HG03575 (cell line): ENCODE measurements at regions not wholly inside any gene's neighbourhood (a gene's known extent, or its start where the extent isn't known, plus 50 kb on each side); places are given as distances from the start of the nearest gene placed in this dataset.

Source experiments
- ATAC-seq: cut with Tn5 transposase; IDR thresholded peaks from one replicate; pipeline ENCODE4 v1.9.1; 2021; ENCODE audit not compliant: unreplicated experiment, insufficient number of reproducible peaks, low FRiP score; ENCODE audit errors: extremely low read depth

DNA sequence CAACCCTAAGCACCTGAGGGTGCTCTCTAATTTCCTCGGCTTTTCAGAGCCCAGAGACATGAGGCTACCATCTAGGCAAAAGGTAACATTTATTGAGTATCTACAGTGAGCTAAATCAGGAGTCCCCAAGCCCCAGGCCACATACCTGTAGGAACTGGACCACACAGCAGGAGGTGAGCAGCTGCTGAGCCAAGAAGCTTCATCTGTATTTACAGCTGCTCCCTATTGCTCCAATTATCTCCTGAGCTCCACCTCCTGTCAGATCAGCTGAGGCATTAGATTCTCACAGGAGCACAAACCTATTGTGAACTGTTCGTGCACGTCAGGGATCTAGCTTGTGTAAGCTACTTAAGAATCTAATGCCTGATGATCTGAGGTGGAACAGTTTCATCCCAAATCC, 70.2 kb downstream of the RND3 start:
- ATAC-seq, result no peak

DNA sequence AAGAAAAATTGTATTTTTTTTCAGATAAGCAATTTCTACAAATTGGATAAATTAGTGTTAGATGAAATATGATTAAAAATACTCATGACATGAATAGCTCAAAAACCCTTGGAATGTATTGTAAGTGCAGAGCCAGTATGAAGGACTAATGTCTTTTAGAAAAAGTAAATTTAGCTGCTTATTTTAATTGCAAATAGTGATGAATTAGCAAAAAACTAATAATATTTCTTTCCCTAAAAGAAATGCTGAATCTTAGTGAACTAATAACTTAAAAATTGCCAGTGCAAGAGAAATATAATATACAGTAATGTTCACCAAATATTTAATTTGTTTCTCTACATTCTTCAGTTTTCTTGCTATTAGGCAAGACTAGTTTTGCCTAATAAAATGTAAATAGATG, 72.4 kb downstream of the RND3 start:
- ATAC-seq, result no peak

DNA sequence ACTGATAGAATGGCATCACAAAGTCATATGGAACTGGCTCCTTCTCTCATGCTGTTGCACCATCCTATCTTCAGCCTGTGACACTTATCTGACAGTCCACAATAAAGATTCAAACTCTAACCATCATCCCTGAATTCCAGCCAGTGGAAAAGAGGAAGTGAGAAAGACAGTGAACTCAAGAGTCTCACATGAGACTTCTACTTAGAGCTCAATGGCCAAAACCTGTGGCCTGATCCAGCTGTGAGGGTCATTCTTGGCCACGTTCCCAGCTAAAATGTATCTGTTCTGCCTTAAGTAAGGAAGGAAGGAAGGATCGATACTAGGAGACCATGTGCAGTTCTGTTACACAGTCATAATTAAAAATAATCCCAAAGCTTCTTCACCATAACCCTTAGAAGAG, 73.6 kb downstream of the RND3 start:
- no peak for ATAC-seq

DNA sequence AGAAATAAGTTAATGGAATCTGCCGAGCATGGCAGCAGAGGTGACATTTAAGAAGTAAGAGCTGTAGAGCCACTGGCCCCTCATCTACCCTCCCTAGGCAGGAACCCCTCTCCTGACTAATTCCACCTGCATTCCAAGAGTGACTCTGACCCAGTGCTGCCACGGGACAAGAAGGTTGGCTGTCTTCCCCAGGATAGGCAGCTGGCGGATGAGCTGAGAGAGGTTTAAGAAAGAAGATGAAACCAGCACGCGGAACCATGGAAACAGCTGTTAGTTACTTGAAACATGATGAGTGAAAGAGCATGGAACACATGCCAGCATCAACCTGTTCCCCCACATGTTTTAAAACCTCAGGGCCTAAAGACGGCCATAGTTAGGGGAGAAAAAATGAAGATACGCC, 74.1 kb downstream of the RND3 start:
- no peak for ATAC-seq

DNA sequence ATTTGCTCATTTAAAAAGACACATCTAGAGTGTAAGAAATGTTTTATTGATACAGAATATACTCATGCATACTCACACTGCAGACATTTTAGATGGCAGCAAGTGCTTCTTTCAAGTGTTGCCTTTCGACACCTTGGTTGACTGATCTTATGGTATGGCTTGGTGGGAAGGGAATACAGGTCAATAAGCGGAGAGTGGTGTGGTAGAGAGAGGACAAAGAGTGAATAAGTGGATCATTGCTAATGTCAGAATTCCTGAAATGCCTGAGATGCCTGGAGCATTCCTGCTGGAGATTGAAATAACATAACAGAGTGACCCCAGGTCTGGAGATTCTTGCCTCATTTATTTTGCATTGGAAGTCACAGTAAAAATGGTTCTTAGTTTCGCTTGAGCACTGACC, 76.7 kb downstream of the RND3 start:
- ATAC-seq, result no peak

DNA sequence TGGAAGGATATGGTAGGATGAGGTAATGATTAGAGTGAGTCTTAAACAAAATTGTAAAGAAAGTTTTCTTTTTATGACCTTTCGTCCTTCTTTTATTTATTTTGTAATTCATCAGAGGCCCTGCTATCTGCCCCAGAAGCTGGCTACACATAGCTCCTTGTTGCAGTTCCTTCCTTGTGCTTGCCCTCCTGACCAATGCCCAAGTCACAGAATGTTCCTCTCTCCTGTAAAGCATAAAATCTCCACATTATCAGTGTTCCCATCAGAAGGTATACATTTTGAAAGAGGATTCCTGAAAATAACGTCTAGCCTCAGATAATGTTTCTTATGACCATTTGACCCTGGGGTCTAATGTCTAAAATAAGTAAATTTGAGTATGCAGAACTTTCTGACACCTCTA, 78.3 kb downstream of the RND3 start:
- no peak for ATAC-seq

DNA sequence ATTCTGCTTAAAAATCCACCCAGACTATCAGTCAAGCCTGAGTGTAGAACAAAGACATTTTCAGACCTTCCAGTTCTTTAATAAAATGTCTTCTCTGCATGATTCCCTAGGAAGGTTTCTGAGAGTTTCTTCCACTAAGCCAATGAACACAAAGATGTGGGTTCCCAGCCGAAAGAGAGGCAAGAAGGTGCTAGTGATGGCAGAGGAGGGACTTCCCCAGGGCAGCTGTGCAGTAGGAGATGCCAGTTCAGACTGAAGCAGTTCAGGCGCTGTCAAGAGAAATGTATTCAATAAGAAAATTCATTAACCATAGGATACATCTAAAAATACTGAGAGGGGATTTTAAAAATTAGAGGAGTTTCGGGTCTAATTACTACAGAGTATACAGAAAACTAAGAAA, 83.3 kb downstream of the RND3 start:
- no peak for ATAC-seq

DNA sequence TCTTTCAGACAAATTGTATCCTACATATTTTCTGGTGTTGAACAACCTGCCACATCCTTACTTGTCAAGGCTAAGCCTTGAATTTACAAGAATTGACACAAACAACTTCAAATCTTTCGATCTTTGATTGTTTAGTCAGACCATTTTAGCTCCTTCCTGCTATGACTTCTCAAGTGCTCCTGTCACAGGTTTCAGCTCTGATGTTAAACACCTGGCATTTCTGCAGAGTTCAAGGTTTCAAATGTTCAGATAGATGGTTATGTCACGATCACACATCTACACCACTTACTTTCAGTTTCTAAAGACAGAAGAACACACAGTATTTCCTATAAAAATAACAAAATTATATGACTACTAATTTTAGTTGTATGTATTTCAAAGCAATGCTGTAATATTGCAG, 84.0 kb downstream of the RND3 start:
- ATAC-seq, result no peak

DNA sequence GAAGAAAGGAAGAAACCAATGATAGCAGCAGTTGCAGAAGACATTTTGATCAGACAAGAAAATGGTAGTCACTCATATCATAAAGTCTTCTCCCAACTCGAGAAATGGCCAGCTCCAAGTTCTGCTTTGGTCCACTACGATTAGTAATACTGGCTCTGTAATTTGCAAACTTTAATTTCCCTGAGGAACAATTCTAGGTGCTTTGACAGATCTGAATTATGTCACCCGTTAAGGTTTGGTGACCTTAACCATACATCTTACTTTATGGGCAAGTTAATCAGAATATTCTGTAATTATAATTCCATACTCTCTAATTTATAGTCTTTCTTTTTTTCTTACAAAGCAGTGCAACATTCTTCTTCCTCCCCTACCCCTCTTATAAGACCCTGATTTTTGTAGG, 84.5 kb downstream of the RND3 start:
- no peak for ATAC-seq

DNA sequence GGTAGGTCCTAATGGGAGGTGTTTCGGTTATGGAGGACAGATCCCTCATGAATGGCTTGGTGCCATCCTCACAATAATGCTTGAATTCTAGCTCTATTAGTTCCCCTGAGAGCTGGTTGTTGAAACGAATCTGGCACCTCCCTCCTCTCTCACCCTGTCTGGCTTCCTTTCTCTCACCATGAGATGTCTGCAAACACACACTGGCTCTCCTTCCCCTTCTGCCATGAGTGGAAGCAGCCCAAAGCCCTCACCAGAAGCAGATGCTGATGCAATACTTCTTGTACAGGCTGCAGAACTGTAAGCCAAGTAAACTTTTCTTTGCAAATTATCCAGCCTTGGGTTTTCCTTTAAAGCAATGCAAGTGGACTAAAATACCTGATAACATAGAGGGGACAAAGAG, 86.6 kb downstream of the RND3 start:
- ATAC-seq, result no peak

DNA sequence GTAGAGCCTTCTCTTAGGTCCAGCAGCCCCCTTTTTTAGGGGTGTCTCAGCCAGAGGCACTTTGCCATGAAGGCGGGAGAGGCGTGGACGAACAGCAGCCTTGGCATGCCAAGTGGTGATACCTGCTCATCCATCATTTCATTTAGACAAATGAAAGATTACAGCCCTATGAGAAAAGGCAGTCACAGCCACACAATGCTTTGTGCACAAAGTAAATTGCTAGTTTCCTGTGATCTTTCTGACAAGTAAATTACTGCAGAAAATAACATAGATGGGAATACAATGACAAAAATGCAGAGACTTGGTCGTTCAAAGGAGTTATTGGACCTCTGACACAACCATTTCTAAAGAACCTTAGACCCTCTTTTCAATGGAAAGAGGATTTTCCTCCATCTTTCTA, 94.9 kb downstream of the RND3 start:
- no peak for ATAC-seq

DNA sequence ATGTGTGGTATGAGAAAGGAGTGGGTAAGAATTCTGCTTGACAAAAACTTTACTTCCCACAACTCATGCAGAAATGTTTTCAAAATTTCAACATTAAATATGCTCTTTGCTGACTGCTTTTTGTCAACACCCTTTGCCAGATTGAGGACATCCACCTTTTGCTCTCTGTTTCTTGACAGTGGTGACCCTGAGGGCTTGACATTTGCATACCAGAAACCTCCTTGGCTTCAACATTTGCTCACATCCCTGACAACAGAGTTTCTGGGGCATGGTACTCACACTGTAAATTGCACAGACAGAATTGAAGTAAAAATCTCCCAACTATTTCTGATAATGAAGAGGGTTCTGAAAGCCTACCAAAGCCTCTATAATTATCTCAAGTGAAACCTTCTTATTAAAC, 95.7 kb downstream of the RND3 start:
- ATAC-seq, result no peak

DNA sequence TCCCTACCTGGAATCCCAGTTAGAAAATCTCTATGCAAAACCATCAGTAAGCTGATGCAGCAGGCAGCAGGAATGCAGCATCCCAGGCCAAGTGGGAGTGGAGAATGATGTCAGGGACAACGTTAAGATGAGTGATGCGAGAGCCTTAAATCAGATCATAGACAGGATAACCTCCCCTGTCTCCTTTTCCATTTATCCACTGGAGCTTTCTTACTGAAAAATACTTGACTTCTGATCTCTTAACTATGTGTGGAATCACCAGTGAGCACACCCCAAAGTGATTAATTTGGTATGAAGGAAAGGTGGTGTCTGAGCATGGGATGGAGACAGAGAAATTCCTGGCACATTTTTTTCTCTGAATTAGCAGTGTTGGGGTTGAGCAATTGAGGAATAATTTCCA, 98.0 kb downstream of the RND3 start:
- ATAC-seq, result no peak

DNA sequence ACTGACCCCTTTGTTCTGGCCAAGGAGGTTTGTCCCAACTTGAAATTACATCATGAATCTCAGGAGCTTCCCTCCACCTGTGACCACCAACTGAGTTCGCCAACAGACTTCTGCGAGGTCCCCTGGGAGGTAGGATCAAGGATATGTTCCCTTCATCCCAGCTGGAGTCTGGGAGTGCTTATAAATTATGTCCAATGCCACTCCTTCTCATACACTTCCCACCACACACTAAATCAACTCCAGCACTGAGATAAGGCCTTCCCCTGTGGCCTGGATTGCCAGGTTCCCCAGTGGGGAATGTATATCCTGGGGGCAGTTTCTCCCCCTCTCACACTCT, 99.2 kb downstream of the RND3 start:
- no peak for ATAC-seq

DNA sequence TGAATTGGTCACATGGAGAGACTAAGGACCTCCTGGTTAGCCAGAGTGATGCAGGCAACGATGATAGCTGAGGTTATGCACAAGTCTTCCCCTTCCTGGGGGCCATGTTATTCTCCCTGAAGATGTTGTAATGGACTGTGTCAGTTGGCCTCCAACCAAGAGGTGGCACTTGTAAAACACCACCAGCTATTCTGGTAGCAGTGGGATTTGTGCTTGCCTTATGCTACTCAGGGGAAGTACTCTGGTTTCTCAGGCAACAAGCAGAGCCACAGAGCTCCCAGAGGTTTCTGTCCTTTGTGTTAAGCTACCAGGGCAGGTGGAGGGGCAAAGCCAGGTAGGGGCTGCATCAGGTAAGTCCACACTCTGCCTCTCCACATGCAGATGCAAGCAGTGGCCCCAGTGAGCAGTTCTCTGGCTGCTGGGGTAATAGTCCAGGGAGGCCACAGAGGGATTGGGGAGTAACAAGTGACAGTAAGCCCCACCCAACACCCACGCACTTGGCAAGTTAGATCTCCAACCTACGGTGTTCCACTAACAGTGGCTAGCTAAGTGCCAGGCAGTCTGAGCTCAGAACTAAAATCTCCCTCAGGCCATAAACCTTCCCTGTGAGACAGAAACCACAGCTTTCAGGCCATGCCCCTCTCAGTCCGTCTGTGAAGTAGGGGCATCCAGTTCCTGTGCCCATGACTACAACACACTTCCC, 99.7 kb downstream of the RND3 start:
- ATAC-seq, result no peak

DNA sequence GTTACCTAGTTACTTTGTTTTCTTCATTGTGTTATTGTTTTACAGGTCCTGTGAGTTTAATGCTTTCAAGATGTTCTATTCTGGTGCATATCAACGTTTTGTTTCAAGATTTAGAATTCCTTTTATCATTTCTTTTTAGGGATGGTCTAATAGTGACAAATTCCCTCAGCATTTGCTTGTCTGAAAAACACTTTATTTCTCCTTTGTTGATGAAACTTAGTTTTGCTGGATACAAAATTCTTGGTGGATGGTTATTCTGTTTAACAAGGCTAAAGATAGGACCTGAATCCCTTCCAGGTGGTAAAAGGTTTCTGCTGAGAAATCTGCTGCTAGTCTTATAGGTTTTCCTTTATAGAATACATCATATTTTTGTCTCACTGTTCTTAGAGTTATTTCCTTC, 102.3 kb downstream of the RND3 start:
- no peak for ATAC-seq

DNA sequence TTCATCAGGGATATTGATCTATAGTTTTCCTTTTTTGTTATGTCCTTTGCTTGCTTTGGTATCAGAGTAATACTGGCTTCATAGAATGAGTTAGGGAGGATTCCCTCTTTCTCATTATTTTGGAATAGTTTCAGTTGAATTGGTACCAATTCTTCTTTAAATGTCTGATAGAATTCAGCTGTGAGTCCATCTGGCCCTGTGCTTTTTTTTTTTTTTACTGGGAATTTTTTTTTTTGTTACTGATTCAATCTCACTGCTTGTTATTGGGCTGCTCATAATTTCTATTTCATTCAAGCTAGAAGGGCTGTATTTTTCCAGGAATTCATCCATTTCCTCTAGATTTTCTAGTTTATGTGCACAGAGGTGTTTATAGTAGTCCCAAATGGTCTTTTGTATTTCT, 103.9 kb downstream of the RND3 start:
- ATAC-seq, result no peak

DNA sequence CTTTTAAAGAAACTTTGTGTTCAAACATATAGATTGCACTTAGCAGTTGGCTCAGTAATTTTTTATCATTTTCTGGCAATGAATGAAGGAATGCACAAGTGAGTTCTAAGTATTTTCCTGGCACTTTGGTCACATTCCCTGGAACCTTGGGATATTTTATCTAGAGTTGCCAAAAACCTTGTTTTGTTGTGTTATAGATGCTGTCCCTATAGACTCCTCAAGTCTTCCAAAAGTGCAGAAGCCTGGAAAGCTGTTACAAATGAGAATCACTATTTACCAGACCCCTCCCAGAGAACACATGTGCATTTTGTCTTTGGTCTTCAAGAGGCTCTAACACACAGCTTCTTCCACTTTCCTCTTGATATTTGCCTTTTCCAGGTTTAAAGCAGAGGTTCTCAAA, 108.3 kb downstream of the RND3 start:
- no peak for ATAC-seq

DNA sequence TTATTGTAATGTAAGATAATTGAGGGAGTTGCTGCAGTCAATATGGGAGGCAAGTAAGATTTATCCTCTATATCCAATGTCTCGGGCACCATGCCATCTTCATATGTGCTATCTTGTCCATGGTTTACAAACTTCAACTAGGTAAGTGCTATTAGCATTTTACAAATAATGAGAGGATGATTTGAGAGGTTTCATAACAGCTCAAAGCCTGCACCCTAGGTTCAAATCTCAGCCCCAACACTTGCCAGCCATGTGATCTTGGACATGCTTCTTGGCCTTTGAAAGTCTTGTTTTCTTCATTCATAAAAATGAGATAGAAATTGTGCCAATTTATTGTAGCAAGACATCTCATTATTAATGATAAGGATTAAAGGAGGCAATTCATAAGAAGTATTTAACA, 108.8 kb downstream of the RND3 start:
- no peak for ATAC-seq

DNA sequence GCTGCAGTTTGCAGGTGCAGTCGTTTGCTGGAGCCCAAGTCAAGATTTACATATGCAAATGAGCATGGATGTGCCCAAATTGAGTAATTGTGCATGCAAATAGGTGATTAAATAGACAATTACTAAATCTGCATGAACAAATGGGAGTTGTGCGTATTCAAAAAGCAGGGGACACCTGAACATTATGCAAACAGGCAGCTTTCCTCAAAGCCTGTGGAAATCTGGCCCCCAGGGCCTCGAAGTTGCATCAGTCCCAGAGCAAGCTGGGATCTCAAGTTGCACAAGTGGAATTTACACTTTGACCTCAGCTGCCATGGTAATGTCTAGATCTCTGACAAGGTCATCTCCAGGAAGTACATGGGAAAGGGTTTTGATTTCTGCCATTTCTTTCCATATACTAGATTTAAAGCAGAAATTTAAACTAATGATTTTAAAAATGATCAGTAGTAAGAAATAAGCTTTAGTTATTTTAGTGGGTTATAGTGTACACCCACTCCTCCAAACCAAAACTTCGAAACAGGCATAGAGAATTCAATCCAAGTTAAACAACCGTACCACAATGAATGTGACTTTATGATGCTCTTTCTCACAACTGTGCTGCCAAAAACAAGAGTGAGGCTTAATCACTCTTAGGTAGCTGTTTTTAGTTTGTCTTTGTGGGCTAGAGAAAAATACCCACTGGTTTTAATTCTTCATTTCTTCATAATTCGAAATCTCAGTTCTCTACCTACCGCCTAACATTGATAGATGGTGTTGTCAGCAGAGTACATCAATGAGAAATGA, 110.7 kb downstream of the RND3 start:
- no peak for ATAC-seq

DNA sequence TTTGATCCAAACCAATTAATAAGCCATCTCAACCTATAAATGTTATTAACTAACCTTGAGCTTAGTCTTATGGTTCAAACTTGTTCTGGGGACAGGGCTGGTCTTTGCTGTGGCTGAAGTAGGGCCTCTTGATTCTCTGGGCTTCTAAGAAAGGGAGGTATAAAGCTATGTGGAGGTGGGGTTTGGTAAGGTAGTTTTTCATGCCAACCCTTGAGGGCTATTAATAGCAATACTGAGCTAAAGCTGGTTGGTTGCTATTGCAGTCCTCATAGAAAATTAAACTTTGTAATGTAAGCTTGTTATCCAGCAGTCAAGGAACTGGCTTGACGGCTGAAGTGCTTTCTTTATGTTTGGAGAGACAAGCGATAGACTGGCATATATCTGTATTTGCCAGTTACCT, 112.1 kb downstream of the RND3 start:
- no peak for ATAC-seq
